ENCODE measurements at regions not wholly inside any gene's neighbourhood (a gene's known extent, or its start where the extent isn't known, plus 50 kb on each side); places are given as distances from the start of the nearest gene placed in this dataset.

- Histone ChIP-seq H3K79me2 (ENCODE audit: low read depth) (no peaks in the 10 kb centered on the region), H3F3A (ENCODE audit: low read depth) (no peaks in the 10 kb centered on the region), H3K27me3 (no peaks in the 10 kb centered on the region), H3K4me1 (no peaks in the 10 kb centered on the region), H2AFZ (replicated peaks) (no peak overlapping the region), H3K4me3 (no peak overlapping the region), H3K36me3 (no peaks in the 10 kb centered on the region), H3K27ac (no peak overlapping the region), H3K9ac (no peak overlapping the region), H4K20me1 (ENCODE audit: low read depth) (no peaks in the 10 kb centered on the region), H3K4me2 (no peak overlapping the region), H3K9me3 (ENCODE audit: low read depth) (no peaks in the 10 kb centered on the region)
- H3K36me3 Mint-ChIP-seq = no peaks in the 10 kb centered on the region
- no peaks in the 10 kb centered on the region for H3K9me3 Mint-ChIP-seq
- peak overlapping the region; percentile 4 for H3K27ac Mint-ChIP-seq
- TF ChIP-seq CTCF (IDR thresholded peaks at IDR 0.05) = no peak
- no peak for TF ChIP-seq EZH2phosphoT487 (IDR thresholded peaks at IDR 0.05)
- no peak for TF ChIP-seq EZH2 (IDR thresholded peaks at IDR 0.05)
- no peak for DNase-seq (ENCODE audit: low spot score)
- no peaks in the 10 kb centered on the region for H3K27me3 Mint-ChIP-seq (ENCODE audit: insufficient read depth, low read depth)
- peaks cover 9% of the 10 kb centered on the region for H3K4me1 Mint-ChIP-seq
- no peak overlapping the region for H3K4me3 Mint-ChIP-seq
Observed at GRCh38 chr11:96893988-96894387, 504.2 kb downstream of the JRKL start.

DNA sequence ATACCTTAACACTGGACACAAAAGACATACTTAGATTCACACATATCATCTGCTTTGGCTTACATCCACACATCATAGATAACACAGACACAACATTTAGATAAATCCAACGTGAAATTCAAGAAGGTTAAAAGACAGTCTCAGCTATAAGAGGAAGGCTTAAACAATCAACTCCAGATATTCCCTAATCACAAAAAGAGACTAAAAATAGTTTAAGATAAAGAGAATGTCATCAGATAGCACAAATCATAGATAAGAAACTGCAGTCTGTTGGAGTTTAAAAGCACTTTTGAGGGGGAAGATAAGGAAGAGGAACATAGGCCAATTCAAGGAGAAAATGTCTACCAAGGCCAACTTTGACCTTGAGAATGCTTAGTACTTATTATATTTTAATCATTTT, 504.8 kb downstream of the JRKL start:
- Histone ChIP-seq H3K9me3 (ENCODE audit: low read depth) (no peaks in the 10 kb centered on the region), H2AFZ (replicated peaks) (no peak overlapping the region), H3K4me1 (no peaks in the 10 kb centered on the region), H3K9ac (no peak overlapping the region), H3K79me2 (ENCODE audit: low read depth) (no peaks in the 10 kb centered on the region), H3K4me2 (no peak overlapping the region), H3K27ac (no peak overlapping the region), H3K36me3 (no peaks in the 10 kb centered on the region), H3K27me3 (no peaks in the 10 kb centered on the region), H3K4me3 (no peak overlapping the region), H3F3A (ENCODE audit: low read depth) (no peaks in the 10 kb centered on the region), H4K20me1 (ENCODE audit: low read depth) (no peaks in the 10 kb centered on the region)
- H3K36me3 Mint-ChIP-seq = no peaks in the 10 kb centered on the region
- TF ChIP-seq EZH2 (IDR thresholded peaks at IDR 0.05) = no peak
- TF ChIP-seq CTCF (IDR thresholded peaks at IDR 0.05) = no peak
- no peak for TF ChIP-seq EZH2phosphoT487 (IDR thresholded peaks at IDR 0.05)
- H3K9me3 Mint-ChIP-seq = no peaks in the 10 kb centered on the region
- H3K27me3 Mint-ChIP-seq (ENCODE audit: insufficient read depth, low read depth) = no peaks in the 10 kb centered on the region
- H3K4me1 Mint-ChIP-seq = peaks cover 9% of the 10 kb centered on the region
- H3K4me3 Mint-ChIP-seq = no peak overlapping the region
- DNase-seq (ENCODE audit: low spot score) = no peak
- H3K27ac Mint-ChIP-seq = peak overlapping the region; percentile 4

- no peaks in the 10 kb centered on the region for H3K9me3 Mint-ChIP-seq
- H3K27me3 Mint-ChIP-seq (ENCODE audit: insufficient read depth, low read depth) = no peaks in the 10 kb centered on the region
- DNase-seq (ENCODE audit: low spot score) = no peak
- H3K27me3 ChIP-seq = no peaks in the 10 kb centered on the region
- H3K79me2 ChIP-seq (ENCODE audit: low read depth) = no peaks in the 10 kb centered on the region
- H3K4me3 ChIP-seq = no peak overlapping the region
- H3K9me3 ChIP-seq (ENCODE audit: low read depth) = no peaks in the 10 kb centered on the region
- no peak overlapping the region for H3K4me2 ChIP-seq
- no peaks in the 10 kb centered on the region for H3K36me3 Mint-ChIP-seq
- H3K27ac ChIP-seq = no peak overlapping the region
- H3K27ac Mint-ChIP-seq = no peak overlapping the region
- H3K4me1 ChIP-seq = no peaks in the 10 kb centered on the region
- H2AFZ ChIP-seq (replicated peaks) = no peak overlapping the region
- no peaks in the 10 kb centered on the region for H3K4me1 Mint-ChIP-seq
- H4K20me1 ChIP-seq (ENCODE audit: low read depth) = no peaks in the 10 kb centered on the region
- H3F3A ChIP-seq (ENCODE audit: low read depth) = no peaks in the 10 kb centered on the region
- H3K9ac ChIP-seq = no peak overlapping the region
- no peak overlapping the region for H3K4me3 Mint-ChIP-seq
- TF ChIP-seq EZH2 (IDR thresholded peaks at IDR 0.05) (no peak), CTCF (IDR thresholded peaks at IDR 0.05) (no peak), EZH2phosphoT487 (IDR thresholded peaks at IDR 0.05) (no peak)
- no peaks in the 10 kb centered on the region for H3K36me3 ChIP-seq
Observed at GRCh38 chr11:96899971-96900370, 510.2 kb downstream of the JRKL start.

- Mint-ChIP-seq H3K27me3 (ENCODE audit: insufficient read depth, low read depth) (no peaks in the 10 kb centered on the region), H3K9me3 (no peaks in the 10 kb centered on the region), H3K4me1 (peaks cover 21% of the 10 kb centered on the region), H3K36me3 (no peaks in the 10 kb centered on the region), H3K27ac (no peak overlapping the region), H3K4me3 (no peak overlapping the region)
- Histone ChIP-seq H3K9ac (no peak overlapping the region), H3K27ac (no peak overlapping the region), H3K27me3 (no peaks in the 10 kb centered on the region), H4K20me1 (ENCODE audit: low read depth) (no peaks in the 10 kb centered on the region), H2AFZ (replicated peaks) (no peak overlapping the region), H3K4me1 (no peaks in the 10 kb centered on the region), H3K9me3 (ENCODE audit: low read depth) (no peaks in the 10 kb centered on the region), H3K36me3 (no peaks in the 10 kb centered on the region), H3F3A (ENCODE audit: low read depth) (no peaks in the 10 kb centered on the region), H3K4me3 (no peak overlapping the region), H3K4me2 (no peak overlapping the region), H3K79me2 (ENCODE audit: low read depth) (no peaks in the 10 kb centered on the region)
- no peak for TF ChIP-seq EZH2phosphoT487 (IDR thresholded peaks at IDR 0.05)
- no peak for TF ChIP-seq CTCF (IDR thresholded peaks at IDR 0.05)
- TF ChIP-seq EZH2 (IDR thresholded peaks at IDR 0.05) = no peak
- no peak for DNase-seq (ENCODE audit: low spot score)
Observed at GRCh38 chr11:96905143-96905542, 515.3 kb downstream of the JRKL start.
